GM12801 (cell line): ENCODE measurements at regions not wholly inside any gene's neighbourhood (a gene's known extent, or its start where the extent isn't known, plus 50 kb on each side); places are given as distances from the start of the nearest gene placed in this dataset.

ENCODE experiments used
- CTCF ChIP-seq: IDR thresholded peaks from one replicate; pipeline ENCODE4 v1.5.1; 2011; ENCODE audit warnings: control low read depth; ENCODE audit not compliant: insufficient read length; ENCODE audit errors: extremely low read depth

GRCh38 chr4:180850318-180850940 is 1392.8 kb upstream of the TENM3 start:
- no peak for TF ChIP-seq CTCF

- no peak for TF ChIP-seq CTCF
These were observed 1390.5 kb upstream of the TENM3 start for GRCh38 chr4:180852738-180853137.

GRCh38 chr4:180855184-180855583 is 1388.0 kb upstream of the TENM3 start:
- no peak for TF ChIP-seq CTCF

- no peak for TF ChIP-seq CTCF
These were observed 1383.0 kb upstream of the TENM3 start for GRCh38 chr4:180860089-180860720.

- no peak for TF ChIP-seq CTCF
These were observed 1381.6 kb upstream of the TENM3 start for GRCh38 chr4:180861651-180862050.

GRCh38 chr4:180866933-180867643 is 1376.1 kb upstream of the TENM3 start:
- no peak for TF ChIP-seq CTCF

- no peak for TF ChIP-seq CTCF
These were observed 1372.6 kb upstream of the TENM3 start for GRCh38 chr4:180870623-180871022.
